GM23338 (cell line): ENCODE measurements at regions not wholly inside any gene's neighbourhood (a gene's known extent, or its start where the extent isn't known, plus 50 kb on each side); places are given as distances from the start of the nearest gene placed in this dataset.

Source experiments
- ATAC-seq: fragments of 200-7000 bp; cut with Tn5 transposase; 3 replicates; pipeline ENCODE4 v1.9.1; 2020
- DNase-seq: peaks from one replicate; pipeline ENCODE4 v3.0.0-alpha.2; 2015; ENCODE audit warnings: low spot score
- H2AFZ ChIP-seq: fragments of 200-600 bp; sonication (generic); 2 replicates; pipeline ENCODE4 v1.8.0; 2016; ENCODE audit warnings: antibody characterized with exemption, mild to moderate bottlenecking, moderate library complexity
- H3F3A ChIP-seq: fragments of 200-600 bp; sonication (generic); replicated peaks from 2 replicates; pipeline ENCODE4 v1.8.0; 2017; ENCODE audit warnings: antibody characterized with exemption, mixed run types, low read depth
- H3K27ac ChIP-seq: fragments of 200-600 bp; sonication (generic); 2 replicates; pipeline ENCODE4 v1.6.1; 2016; ENCODE audit warnings: low read depth
- H3K27me3 ChIP-seq: fragments of 200-600 bp; sonication (generic); 2 replicates; pipeline ENCODE4 v1.8.0; 2016; ENCODE audit warnings: mild to moderate bottlenecking, mixed run types, moderate library complexity; ENCODE audit not compliant: insufficient read depth
- H3K36me3 ChIP-seq: fragments of 200-600 bp; sonication (generic); 2 replicates; pipeline ENCODE4 v1.8.0; 2016; ENCODE audit warnings: mild to moderate bottlenecking; ENCODE audit not compliant: insufficient read depth
- H3K4me1 ChIP-seq: fragments of 200-600 bp; sonication (generic); 2 replicates; pipeline ENCODE4 v1.8.0; 2016; ENCODE audit warnings: mild to moderate bottlenecking, moderate library complexity; ENCODE audit not compliant: insufficient read depth
- H3K4me2 ChIP-seq: fragments of 200-600 bp; sonication (generic); 2 replicates; pipeline ENCODE4 v1.7.1; 2017; ENCODE audit warnings: mixed run types
- H3K4me3 ChIP-seq: fragments of 200-600 bp; sonication (generic); 2 replicates; pipeline ENCODE4 v1.6.1; 2016; ENCODE audit warnings: mixed run types
- H3K79me2 ChIP-seq: fragments of 200-600 bp; sonication (generic); replicated peaks from 2 replicates; pipeline ENCODE4 v1.8.0; 2017; ENCODE audit warnings: mild to moderate bottlenecking; ENCODE audit not compliant: insufficient read depth
- H3K9me2 ChIP-seq: fragments of 200-600 bp; sonication (generic); 2 replicates; pipeline ENCODE4 v1.8.0; 2017; ENCODE audit not compliant: insufficient read depth
- H4K20me1 ChIP-seq: fragments of 200-600 bp; sonication (generic); replicated peaks from 2 replicates; pipeline ENCODE4 v1.8.0; 2017; ENCODE audit warnings: mild to moderate bottlenecking; ENCODE audit not compliant: insufficient read depth
- H3K27ac Mint-ChIP-seq: 2 replicates; pipeline ENCODE4 v1.8.0; 2020; ENCODE audit warnings: inconsistent platforms, mild to moderate bottlenecking, moderate library complexity, mixed read lengths
- H3K27me3 Mint-ChIP-seq: 3 replicates; pipeline ENCODE4 v1.8.0; 2022; ENCODE audit warnings: low read depth, mild to moderate bottlenecking, moderate library complexity, mixed read lengths, inconsistent platforms; ENCODE audit not compliant: insufficient read depth, poor library complexity
- H3K36me3 Mint-ChIP-seq: 3 replicates; pipeline ENCODE4 v1.8.0; 2021; ENCODE audit warnings: low read depth, mild to moderate bottlenecking, inconsistent platforms, moderate library complexity, mixed read lengths
- H3K4me1 Mint-ChIP-seq: 3 replicates; pipeline ENCODE4 v1.8.0; 2020; ENCODE audit warnings: mild to moderate bottlenecking, inconsistent platforms, mixed read lengths
- H3K4me3 Mint-ChIP-seq: 3 replicates; pipeline ENCODE4 v1.8.0; 2021; ENCODE audit warnings: moderate library complexity, mild to moderate bottlenecking, inconsistent platforms, mixed read lengths
- H3K9me3 Mint-ChIP-seq: 3 replicates; pipeline ENCODE4 v1.8.0; 2020; ENCODE audit warnings: moderate library complexity, mild to moderate bottlenecking, inconsistent platforms, mixed read lengths
- CREB1 ChIP-seq: fragments of 250-450 bp; sonication (Bioruptor Pico); IDR thresholded peaks from 2 replicates; pipeline ENCODE4 v1.5.0; 2020; ENCODE audit warnings: low read depth, mild to moderate bottlenecking, moderate library complexity
- EZH2 ChIP-seq: fragments of 200-600 bp; sonication (generic); IDR thresholded peaks from one replicate; pipeline ENCODE4 v1.8.0; 2017; ENCODE audit warnings: antibody characterized with exemption, mild to moderate bottlenecking, low read depth; ENCODE audit not compliant: unreplicated experiment
- JUNB ChIP-seq: IDR thresholded peaks from one replicate; pipeline ENCODE4 v1.6.1; 2016; ENCODE audit warnings: antibody characterized with exemption; ENCODE audit not compliant: unreplicated experiment
- NANOG ChIP-seq: IDR thresholded peaks from 2 replicates; pipeline ENCODE4 v1.6.1; 2016; ENCODE audit warnings: antibody characterized with exemption, borderline replicate concordance
- ZNF114 ChIP-seq: fragments of 250-450 bp; sonication (Bioruptor Pico); IDR thresholded peaks from 2 replicates; pipeline ENCODE4 v1.5.0; 2020; ENCODE audit warnings: mild to moderate bottlenecking, moderate library complexity
- TF ChIP-seq, protein P1 (sequence below): IDR thresholded peaks from 2 replicates; pipeline ENCODE4 v1.6.1; 2016; ENCODE audit warnings: antibody characterized with exemption
- TF ChIP-seq, protein P2 (sequence below), 2 experiments: fragments of 200-600 bp in 1 of 2; sonication (generic) in 1 of 2; conservative IDR thresholded peaks; 2 replicates each; pipeline versions ENCODE4 v1.5.1 to v1.6.1; 2016 to 2017; ENCODE audit warnings: antibody characterized with exemption in 2 of 2, low read depth in 2 of 2, mild to moderate bottlenecking in 2 of 2, moderate library complexity in 1 of 2

DNA sequence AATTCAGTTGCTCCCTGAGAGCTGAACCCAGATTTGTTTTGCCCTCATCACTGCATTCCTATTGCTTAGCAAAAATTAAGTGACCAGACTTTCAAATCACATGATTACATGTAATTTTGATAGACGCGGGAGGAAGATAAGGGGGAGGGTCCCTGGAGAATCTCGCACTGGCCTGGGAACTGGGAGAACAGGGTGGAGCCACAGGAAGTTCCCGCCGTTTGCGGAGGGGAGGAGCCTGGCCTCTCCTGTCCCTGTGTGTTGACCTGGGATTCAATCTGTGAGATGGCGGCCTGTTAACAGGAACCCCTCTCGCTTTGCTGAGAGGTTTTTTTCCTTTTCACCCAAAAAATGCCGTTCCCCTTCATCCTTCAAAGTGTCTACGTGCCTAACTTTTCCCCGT lies 142.9 kb upstream of the OR13F1 start:
- Histone ChIP-seq H3K79me2 (no peaks in the 10 kb centered on the region), H3K27ac (no peak overlapping the region), H2AFZ (peak overlapping the region; percentile 69; the same call in 1 of the 2 replicates), H3K36me3 (no peaks in the 10 kb centered on the region), H3K4me2 (no peak overlapping the region), H3K9me2 (no peaks in the 10 kb centered on the region), H3K4me1 (no peaks in the 10 kb centered on the region), H3K4me3 (no peak overlapping the region), H3F3A (no peaks in the 10 kb centered on the region), H3K27me3 (no peaks in the 10 kb centered on the region), H4K20me1 (no peaks in the 10 kb centered on the region)
- no peaks in the 10 kb centered on the region for H3K27me3 Mint-ChIP-seq
- H3K36me3 Mint-ChIP-seq: peaks cover 14% of the 10 kb centered on the region
- ATAC-seq (no peak; the same call in 1 of the 3 replicates), DNase-seq (peak; percentile 35)
- H3K4me1 Mint-ChIP-seq: no peaks in the 10 kb centered on the region; the same call in 2 of the 3 replicates
- peaks cover 25% of the 10 kb centered on the region for H3K9me3 Mint-ChIP-seq
- TF ChIP-seq EZH2: no peak
- TF ChIP-seq ZNF114 (CRISPR knock-in tag): no peak
- TF ChIP-seq, protein P1, sequence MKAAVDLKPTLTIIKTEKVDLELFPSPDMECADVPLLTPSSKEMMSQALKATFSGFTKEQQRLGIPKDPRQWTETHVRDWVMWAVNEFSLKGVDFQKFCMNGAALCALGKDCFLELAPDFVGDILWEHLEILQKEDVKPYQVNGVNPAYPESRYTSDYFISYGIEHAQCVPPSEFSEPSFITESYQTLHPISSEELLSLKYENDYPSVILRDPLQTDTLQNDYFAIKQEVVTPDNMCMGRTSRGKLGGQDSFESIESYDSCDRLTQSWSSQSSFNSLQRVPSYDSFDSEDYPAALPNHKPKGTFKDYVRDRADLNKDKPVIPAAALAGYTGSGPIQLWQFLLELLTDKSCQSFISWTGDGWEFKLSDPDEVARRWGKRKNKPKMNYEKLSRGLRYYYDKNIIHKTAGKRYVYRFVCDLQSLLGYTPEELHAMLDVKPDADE: no peak
- TF ChIP-seq NANOG: no peak
- TF ChIP-seq JUNB: no peak
- no peak overlapping the region for H3K4me3 Mint-ChIP-seq
- H3K27ac Mint-ChIP-seq: no peak overlapping the region

DNA sequence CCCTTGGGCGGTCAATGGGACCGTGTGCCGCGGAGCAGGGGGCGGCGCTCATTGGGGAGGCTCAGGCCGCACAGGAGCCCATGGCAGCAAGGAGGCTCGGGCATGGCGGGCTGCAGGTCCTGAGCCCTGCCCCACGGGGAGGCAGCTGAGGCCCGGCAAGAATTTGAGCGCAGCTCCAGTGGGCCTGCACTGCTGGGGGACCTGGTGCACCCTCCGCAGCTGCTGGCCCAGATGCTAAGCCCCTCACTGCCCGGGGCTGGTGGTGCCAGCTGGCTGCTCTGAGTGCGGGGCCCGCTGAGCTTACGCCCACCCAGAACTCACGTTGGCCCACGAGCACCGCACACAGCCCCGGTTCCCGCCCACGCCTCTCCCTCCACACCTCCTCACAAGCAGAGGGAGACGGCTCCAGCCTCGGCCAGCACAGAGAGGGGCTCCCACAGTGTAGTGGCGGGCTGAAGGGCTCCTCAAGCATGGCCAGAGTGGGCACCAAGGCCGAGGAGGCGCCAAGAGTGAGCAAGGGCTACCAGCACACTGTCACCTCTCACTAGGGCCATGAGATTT lies 141.1 kb upstream of the OR13F1 start:
- Histone ChIP-seq H3K27ac (no peak overlapping the region), H3F3A (no peaks in the 10 kb centered on the region), H3K4me2 (no peak overlapping the region), H3K9me2 (no peaks in the 10 kb centered on the region), H3K4me1 (no peaks in the 10 kb centered on the region), H3K79me2 (no peaks in the 10 kb centered on the region), H3K36me3 (no peaks in the 10 kb centered on the region), H2AFZ (no peak overlapping the region), H3K4me3 (no peak overlapping the region), H3K27me3 (no peaks in the 10 kb centered on the region), H4K20me1 (no peaks in the 10 kb centered on the region)
- TF ChIP-seq, protein P1: no peak
- TF ChIP-seq, protein P2, sequence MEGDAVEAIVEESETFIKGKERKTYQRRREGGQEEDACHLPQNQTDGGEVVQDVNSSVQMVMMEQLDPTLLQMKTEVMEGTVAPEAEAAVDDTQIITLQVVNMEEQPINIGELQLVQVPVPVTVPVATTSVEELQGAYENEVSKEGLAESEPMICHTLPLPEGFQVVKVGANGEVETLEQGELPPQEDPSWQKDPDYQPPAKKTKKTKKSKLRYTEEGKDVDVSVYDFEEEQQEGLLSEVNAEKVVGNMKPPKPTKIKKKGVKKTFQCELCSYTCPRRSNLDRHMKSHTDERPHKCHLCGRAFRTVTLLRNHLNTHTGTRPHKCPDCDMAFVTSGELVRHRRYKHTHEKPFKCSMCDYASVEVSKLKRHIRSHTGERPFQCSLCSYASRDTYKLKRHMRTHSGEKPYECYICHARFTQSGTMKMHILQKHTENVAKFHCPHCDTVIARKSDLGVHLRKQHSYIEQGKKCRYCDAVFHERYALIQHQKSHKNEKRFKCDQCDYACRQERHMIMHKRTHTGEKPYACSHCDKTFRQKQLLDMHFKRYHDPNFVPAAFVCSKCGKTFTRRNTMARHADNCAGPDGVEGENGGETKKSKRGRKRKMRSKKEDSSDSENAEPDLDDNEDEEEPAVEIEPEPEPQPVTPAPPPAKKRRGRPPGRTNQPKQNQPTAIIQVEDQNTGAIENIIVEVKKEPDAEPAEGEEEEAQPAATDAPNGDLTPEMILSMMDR (conservative IDR thresholded peaks at IDR 0.05; ENCODE audit: low read depth in 2 of 2): no peak
- no peak for TF ChIP-seq EZH2
- no peak for TF ChIP-seq CREB1 (CRISPR knock-in tag)
- no peak for ATAC-seq
- Mint-ChIP-seq H3K4me1 (no peaks in the 10 kb centered on the region), H3K27me3 (no peaks in the 10 kb centered on the region), H3K4me3 (no peak overlapping the region), H3K27ac (no peak overlapping the region), H3K9me3 (peaks cover 25% of the 10 kb centered on the region), H3K36me3 (peaks cover 14% of the 10 kb centered on the region)
- no peak for DNase-seq
